Ovary (tissue), 3 donors: ENCODE measurements at regions not wholly inside any gene's neighbourhood (a gene's known extent, or its start where the extent isn't known, plus 50 kb on each side); places are given as distances from the start of the nearest gene placed in this dataset.

ENCODE experiments used
- CTCF ChIP-seq, 3 donors: fragments of 450-650 bp in 2 of 3; fragments of 200-600 bp in 1 of 3; IDR thresholded peaks; one replicate each; pipeline versions ENCODE4 v1.5.1 to v1.8.0; 2016 to 2022; ENCODE audit warnings: antibody characterized with exemption in 3 of 3, mild to moderate bottlenecking in 1 of 3
- POLR2A ChIP-seq: fragments of 450-650 bp; IDR thresholded peaks from one replicate; pipeline ENCODE4 v1.6.1; 2017; ENCODE audit warnings: antibody characterized with exemption, mild to moderate bottlenecking, moderate library complexity
- donor health status: DM: no; HTN: no; CAD: no.

- TF ChIP-seq CTCF (IDR thresholded peaks at IDR 0.05), result no peak
- TF ChIP-seq POLR2A, result no peak
Observed at GRCh38 chr5:164518741-164519080, 1013.3 kb downstream of the MAT2B start.
